Neural cell (in vitro differentiated cells): ENCODE measurements at regions not wholly inside any gene's neighbourhood (a gene's known extent, or its start where the extent isn't known, plus 50 kb on each side); places are given as distances from the start of the nearest gene placed in this dataset.

Source experiments
- H2AFZ ChIP-seq: fragments of 200-600, 300-800 bp; sonication (generic), shearing (Covaris generic); 2 replicates; pipeline ENCODE4 v1.6.0; 2014; ENCODE audit warnings: low read depth, mild to moderate bottlenecking, antibody characterized with exemption, low read length, moderate library complexity
- H3F3A ChIP-seq: fragments of 200-600 bp; shearing (Covaris generic); 2 replicates; pipeline ENCODE4 v1.6.1; 2016; ENCODE audit warnings: mild to moderate bottlenecking, moderate library complexity, mixed read lengths, antibody characterized with exemption, low read length; ENCODE audit not compliant: insufficient read depth, poor library complexity, severe bottlenecking
- H3K27ac ChIP-seq: fragments of 200-600, 300-800 bp; sonication (generic), shearing (Covaris generic); 2 replicates; pipeline ENCODE4 v1.5.1; 2014; ENCODE audit warnings: mild to moderate bottlenecking, low read length, moderate library complexity
- H3K27me3 ChIP-seq: fragments of 300-800, 200-600 bp; sonication (generic), shearing (Covaris generic); 2 replicates; pipeline ENCODE4 v1.6.0; 2014; ENCODE audit warnings: mild to moderate bottlenecking, low read depth, low read length, moderate library complexity; ENCODE audit not compliant: insufficient read depth
- H3K36me3 ChIP-seq: fragments of 300-800, 200-600 bp; sonication (generic), shearing (Covaris generic); 2 replicates; pipeline ENCODE4 v1.5.1; 2014; ENCODE audit warnings: mild to moderate bottlenecking, antibody characterized with exemption, low read length, moderate library complexity; ENCODE audit not compliant: insufficient read depth
- H3K4me2 ChIP-seq: fragments of 300-800, 200-600 bp; sonication (generic), shearing (Covaris generic); 2 replicates; pipeline ENCODE4 v1.6.0; 2014; ENCODE audit warnings: mild to moderate bottlenecking, low read length
- H3K4me3 ChIP-seq: fragments of 300-800, 200-600 bp; sonication (generic), shearing (Covaris generic); 2 replicates; pipeline ENCODE4 v1.5.1; 2014; ENCODE audit warnings: mild to moderate bottlenecking, low read length, moderate library complexity
- H3K79me2 ChIP-seq: fragments of 200-600 bp; shearing (Covaris generic); replicated peaks from 2 replicates; pipeline ENCODE4 v1.6.0; 2014; ENCODE audit warnings: mild to moderate bottlenecking, low read length, moderate library complexity; ENCODE audit not compliant: insufficient read depth
- H3K9ac ChIP-seq: fragments of 300-800, 200-600 bp; sonication (generic), shearing (Covaris generic); 2 replicates; pipeline ENCODE4 v1.6.1; 2016; ENCODE audit warnings: mild to moderate bottlenecking, low read length, mixed read lengths
- H3K9me2 ChIP-seq: fragments of 200-600 bp; shearing (Covaris generic); 2 replicates; pipeline ENCODE4 v1.6.1; 2016; ENCODE audit warnings: mild to moderate bottlenecking, low read length, mixed read lengths; ENCODE audit not compliant: insufficient read depth
- H3K9me3 ChIP-seq: fragments of 200-600, 300-800 bp; sonication (generic), shearing (Covaris generic); 2 replicates; pipeline ENCODE4 v1.6.1; 2016; ENCODE audit warnings: mild to moderate bottlenecking, mixed run types, low read length, moderate library complexity, mixed read lengths
- H4K20me1 ChIP-seq: fragments of 200-600 bp; shearing (Covaris generic); 2 replicates; pipeline ENCODE4 v1.6.1; 2016; ENCODE audit warnings: mild to moderate bottlenecking, mixed run types; ENCODE audit not compliant: insufficient read depth
- CTCF ChIP-seq: fragments of 450-650 bp; IDR thresholded peaks from 2 replicates; pipeline ENCODE4 v1.5.1; 2014; ENCODE audit warnings: antibody characterized with exemption, mild to moderate bottlenecking, moderate library complexity; ENCODE audit not compliant: poor library complexity, severe bottlenecking
- EP300 ChIP-seq: fragments of 450-650 bp; conservative IDR thresholded peaks from 2 replicates; pipeline ENCODE4 v1.6.1; 2014; ENCODE audit warnings: antibody characterized with exemption, mild to moderate bottlenecking, moderate library complexity; ENCODE audit not compliant: poor library complexity, severe bottlenecking
- EZH2 ChIP-seq: fragments of 200-600, 300-800 bp; shearing (Covaris generic), sonication (generic); IDR thresholded peaks from 2 replicates; pipeline ENCODE4 v1.6.1; 2014; ENCODE audit warnings: antibody characterized with exemption, low read length, borderline replicate concordance, mild to moderate bottlenecking; ENCODE audit not compliant: insufficient read depth, poor library complexity, severe bottlenecking
- MXI1 ChIP-seq: fragments of 450-650 bp; conservative IDR thresholded peaks from 2 replicates; pipeline ENCODE4 v1.6.1; 2014; ENCODE audit warnings: antibody characterized with exemption, mild to moderate bottlenecking; ENCODE audit not compliant: poor library complexity, severe bottlenecking
- POLR2AphosphoS5 ChIP-seq: IDR thresholded peaks from 2 replicates; pipeline ENCODE4 v1.6.1; 2012
- RAD21 ChIP-seq: fragments of 450-650 bp; conservative IDR thresholded peaks from 2 replicates; pipeline ENCODE4 v1.6.1; 2014; ENCODE audit warnings: antibody characterized with exemption, mild to moderate bottlenecking, moderate library complexity
- REST ChIP-seq: IDR thresholded peaks from 2 replicates; pipeline ENCODE4 v1.6.1; 2012; ENCODE audit warnings: borderline replicate concordance
- SMC3 ChIP-seq: fragments of 450-650 bp; conservative IDR thresholded peaks from 2 replicates; pipeline ENCODE4 v1.6.1; 2014; ENCODE audit warnings: antibody characterized with exemption, mild to moderate bottlenecking, moderate library complexity; ENCODE audit not compliant: poor library complexity
- TAF1 ChIP-seq: IDR thresholded peaks from 2 replicates; pipeline ENCODE4 v1.6.1; 2012; ENCODE audit warnings: low read depth

GRCh38 chr13:108427355-108427754 is 157.8 kb downstream of the TNFSF13B start:
- H3K9me2 ChIP-seq, result no peaks in the 10 kb centered on the region
- no peaks in the 10 kb centered on the region for H3K36me3 ChIP-seq
- no peak overlapping the region for H3K4me2 ChIP-seq
- no peaks in the 10 kb centered on the region for H3K79me2 ChIP-seq
- H3F3A ChIP-seq, result no peaks in the 10 kb centered on the region
- no peaks in the 10 kb centered on the region for H3K9me3 ChIP-seq
- no peak overlapping the region for H3K27ac ChIP-seq
- no peak overlapping the region for H2AFZ ChIP-seq
- H3K27me3 ChIP-seq, result no peaks in the 10 kb centered on the region
- H4K20me1 ChIP-seq, result no peaks in the 10 kb centered on the region
- no peak overlapping the region for H3K4me3 ChIP-seq
- no peak overlapping the region for H3K9ac ChIP-seq
- no peak for TF ChIP-seq RAD21
- no peak for TF ChIP-seq MXI1
- no peak for TF ChIP-seq POLR2AphosphoS5
- TF ChIP-seq TAF1, result no peak
- no peak for TF ChIP-seq SMC3
- no peak for TF ChIP-seq CTCF

- no peaks in the 10 kb centered on the region for H3K27me3 ChIP-seq
- H3F3A ChIP-seq, result no peaks in the 10 kb centered on the region
- TF ChIP-seq POLR2AphosphoS5, result no peak
- no peak for TF ChIP-seq EZH2
- no peak for TF ChIP-seq SMC3
- no peak for TF ChIP-seq CTCF
- TF ChIP-seq REST, result no peak
- TF ChIP-seq MXI1, result no peak
- TF ChIP-seq RAD21, result no peak
- TF ChIP-seq EP300, result no peak
- TF ChIP-seq TAF1, result no peak
- H3K4me3 ChIP-seq, result no peak overlapping the region
- no peak overlapping the region for H2AFZ ChIP-seq
- no peaks in the 10 kb centered on the region for H3K36me3 ChIP-seq
- no peaks in the 10 kb centered on the region for H3K9me2 ChIP-seq
- no peak overlapping the region for H3K27ac ChIP-seq
- no peaks in the 10 kb centered on the region for H3K9me3 ChIP-seq
- no peaks in the 10 kb centered on the region for H3K79me2 ChIP-seq
- H3K4me2 ChIP-seq, result no peak overlapping the region
- no peaks in the 10 kb centered on the region for H4K20me1 ChIP-seq
- no peak overlapping the region for H3K9ac ChIP-seq
Observed at GRCh38 chr13:108428691-108429090, 159.2 kb downstream of the TNFSF13B start.
